Mesenchymal stem cell (in vitro differentiated cells and primary cell): ENCODE measurements at regions not wholly inside any gene's neighbourhood (a gene's known extent, or its start where the extent isn't known, plus 50 kb on each side); places are given as distances from the start of the nearest gene placed in this dataset.

Source experiments
- DNase-seq: peaks from one replicate; pipeline ENCODE4 v3.0.0-alpha.2; 2013
- H2AFZ ChIP-seq: one replicate; pipeline ENCODE4 v1.6.1; 2013; ENCODE audit warnings: low read depth, mild to moderate bottlenecking, control low read depth, inconsistent platforms, low read length, moderate library complexity
- H2AK5ac ChIP-seq: 2 replicates; pipeline ENCODE4 v1.6.1; 2013; ENCODE audit warnings: low read length, moderate library complexity, mild to moderate bottlenecking, inconsistent platforms; ENCODE audit not compliant: severe bottlenecking
- H2BK120ac ChIP-seq: one replicate; pipeline ENCODE4 v1.6.1; 2013; ENCODE audit warnings: low read depth, mild to moderate bottlenecking, inconsistent platforms, low read length, moderate library complexity
- H2BK12ac ChIP-seq, 2 experiments: one replicate each; pipeline ENCODE4 v1.6.1; 2013; ENCODE audit warnings: inconsistent platforms in 2 of 2, low read length in 2 of 2, mild to moderate bottlenecking in 2 of 2, moderate library complexity in 2 of 2, control low read depth in 1 of 2
- H2BK15ac ChIP-seq: one replicate; pipeline ENCODE4 v1.6.1; 2013; ENCODE audit warnings: mild to moderate bottlenecking, low read depth, inconsistent platforms; ENCODE audit not compliant: poor library complexity, severe bottlenecking
- H2BK5ac ChIP-seq: 2 replicates; pipeline ENCODE4 v1.6.1; 2013; ENCODE audit warnings: low read depth, mild to moderate bottlenecking, low read length, control low read depth, inconsistent platforms; ENCODE audit not compliant: poor library complexity, severe bottlenecking
- H3K14ac ChIP-seq, 2 experiments: one replicate each; pipeline ENCODE4 v1.6.1; 2013; ENCODE audit warnings: inconsistent platforms in 2 of 2, low read length in 2 of 2, control low read depth in 1 of 2, mild to moderate bottlenecking in 1 of 2, moderate library complexity in 1 of 2
- H3K18ac ChIP-seq, 2 experiments: one replicate each; pipeline ENCODE4 v1.6.1; 2013; ENCODE audit warnings: inconsistent platforms in 2 of 2, low read length in 2 of 2, control low read depth in 1 of 2, low read depth in 1 of 2, mild to moderate bottlenecking in 1 of 2
- H3K23ac ChIP-seq, 2 experiments: one replicate each; pipeline ENCODE4 v1.6.1; 2013; ENCODE audit warnings: inconsistent platforms in 2 of 2, low read length in 2 of 2, mild to moderate bottlenecking in 2 of 2, moderate library complexity in 2 of 2, control low read depth in 1 of 2
- H3K27ac ChIP-seq: 2 replicates; pipeline ENCODE4 v1.5.1; 2013; ENCODE audit warnings: mild to moderate bottlenecking, moderate library complexity, low read length, control low read depth, inconsistent platforms; ENCODE audit not compliant: poor library complexity, severe bottlenecking
- H3K27me3 ChIP-seq, 2 experiments: 2 replicates each; pipeline versions ENCODE4 v1.6.1 to v1.7.0; 2013; ENCODE audit warnings: low read length in 2 of 2, mild to moderate bottlenecking in 2 of 2, moderate library complexity in 2 of 2, control low read depth in 1 of 2, inconsistent platforms in 1 of 2; ENCODE audit not compliant: control insufficient read depth in 1 of 2, insufficient read depth in 1 of 2
- H3K36me3 ChIP-seq, 2 experiments: 2 replicates each; pipeline versions ENCODE4 v1.6.1 to v1.7.0; 2013; ENCODE audit warnings: low read length in 2 of 2, control low read depth in 1 of 2, inconsistent platforms in 1 of 2, low read depth in 1 of 2, mild to moderate bottlenecking in 1 of 2; ENCODE audit not compliant: insufficient read depth in 2 of 2, control insufficient read depth in 1 of 2
- H3K4ac ChIP-seq, 2 experiments: one replicate each; pipeline ENCODE4 v1.6.1; 2013; ENCODE audit warnings: inconsistent platforms in 2 of 2, low read length in 2 of 2, mild to moderate bottlenecking in 2 of 2, moderate library complexity in 2 of 2, control low read depth in 1 of 2, low read depth in 1 of 2
- H3K4me1 ChIP-seq: 2 replicates; pipeline ENCODE4 v1.6.1; 2013; ENCODE audit warnings: low read depth, low read length, control low read depth; ENCODE audit not compliant: control insufficient read depth, insufficient read depth
- H3K4me2 ChIP-seq: 2 replicates; pipeline ENCODE4 v1.6.1; 2013; ENCODE audit warnings: low read length, mild to moderate bottlenecking, inconsistent platforms; ENCODE audit not compliant: poor library complexity, severe bottlenecking
- H3K4me3 ChIP-seq, 2 experiments: 2 replicates each; pipeline versions ENCODE4 v1.5.1 to v1.7.0; 2013; ENCODE audit warnings: low read length in 2 of 2, mild to moderate bottlenecking in 2 of 2, control low read depth in 1 of 2, low read depth in 1 of 2; ENCODE audit not compliant: insufficient read depth in 1 of 2
- H3K79me1 ChIP-seq: replicated peaks from 2 replicates; pipeline ENCODE4 v1.6.1; 2013; ENCODE audit warnings: mild to moderate bottlenecking, control low read depth, low read length, inconsistent platforms; ENCODE audit not compliant: poor library complexity, severe bottlenecking
- H3K9ac ChIP-seq: 2 replicates; pipeline ENCODE4 v1.7.0; 2013; ENCODE audit warnings: mild to moderate bottlenecking, low read length, moderate library complexity
- H3K9me3 ChIP-seq: 2 replicates; pipeline ENCODE4 v1.7.0; 2013; ENCODE audit warnings: mild to moderate bottlenecking, low read length; ENCODE audit not compliant: control insufficient read depth
- H4K8ac ChIP-seq: one replicate; pipeline ENCODE4 v1.6.1; 2013; ENCODE audit warnings: inconsistent platforms, mild to moderate bottlenecking, low read length, moderate library complexity
- H4K91ac ChIP-seq: one replicate; pipeline ENCODE4 v1.6.1; 2013; ENCODE audit warnings: mild to moderate bottlenecking, low read length, inconsistent platforms
- WGBS: methylation state at CpG from one replicate; pipeline ENCODE4 v1.1.7; 2013; ENCODE audit warnings: mixed read lengths; 5-methylcytosine and 5-hydroxymethylcytosine counted together

GRCh38 chr6:137666202-137666774 is 172.1 kb upstream of the OLIG3 start:
- H3K4me1 ChIP-seq = no peaks in the 10 kb centered on the region
- no peak overlapping the region for H2BK120ac ChIP-seq
- H4K91ac ChIP-seq = no peak overlapping the region
- H3K18ac ChIP-seq = no peak overlapping the region
- no peak overlapping the region for H2AK5ac ChIP-seq
- WGBS = 83% methylated on average over 1 of the region's 4 CpGs
- no peak overlapping the region for H2BK12ac ChIP-seq
- H3K23ac ChIP-seq = no peak overlapping the region
- no peak overlapping the region for H2AFZ ChIP-seq
- no peak overlapping the region for H3K14ac ChIP-seq
- H3K4me3 ChIP-seq = no peak overlapping the region
- no peaks in the 10 kb centered on the region for H3K9me3 ChIP-seq
- no peaks in the 10 kb centered on the region for H3K27me3 ChIP-seq
- H4K8ac ChIP-seq = no peak overlapping the region
- H3K36me3 ChIP-seq = no peaks in the 10 kb centered on the region
- H3K4ac ChIP-seq = no peak overlapping the region
- H2BK5ac ChIP-seq = no peak overlapping the region
- DNase-seq = peak; percentile 9
- no peak overlapping the region for H2BK15ac ChIP-seq
- no peaks in the 10 kb centered on the region for H3K79me1 ChIP-seq
- H3K9ac ChIP-seq = no peak overlapping the region
- no peak overlapping the region for H3K27ac ChIP-seq
- no peak overlapping the region for H3K4me2 ChIP-seq

DNA sequence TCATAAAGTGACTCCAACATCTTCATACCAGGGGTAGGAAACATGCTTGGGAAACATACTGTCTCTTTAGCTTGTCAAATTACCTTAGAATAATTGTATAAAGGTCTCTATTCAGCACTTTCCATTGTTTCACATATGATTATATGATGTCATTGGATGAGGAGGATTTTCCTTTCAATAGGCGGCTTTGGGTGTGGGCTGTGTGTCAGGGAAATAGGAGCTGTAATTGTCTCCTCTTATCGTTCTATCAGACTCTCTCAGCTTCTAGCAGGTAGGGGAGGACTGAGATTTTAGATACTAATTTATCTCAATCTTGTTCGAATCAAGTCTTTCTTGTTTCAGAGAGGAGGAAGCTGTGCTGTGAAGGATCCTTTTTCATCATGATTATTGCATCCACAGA is 179.4 kb upstream of the OLIG3 start:
- no peaks in the 10 kb centered on the region for H3K9me3 ChIP-seq

DNA sequence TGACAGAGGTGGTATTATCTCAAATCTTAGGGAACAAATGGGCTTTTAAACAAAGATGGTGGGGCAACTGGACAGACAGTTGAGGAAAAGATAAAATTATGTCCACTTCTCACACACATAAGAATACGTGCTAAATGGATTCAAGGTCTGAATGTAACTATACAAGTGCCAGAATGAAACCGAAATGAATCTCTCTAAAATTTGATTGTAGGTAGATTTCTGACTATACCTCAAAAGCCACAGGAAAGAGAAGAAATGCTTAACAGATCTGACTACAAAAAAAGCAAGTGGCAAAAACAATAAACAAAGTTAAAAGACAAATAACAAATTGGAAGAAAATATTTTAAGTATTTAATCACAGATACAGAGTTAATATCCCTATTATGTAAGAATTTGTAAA is 182.7 kb upstream of the OLIG3 start:
- H4K8ac ChIP-seq = no peak overlapping the region
- no peak overlapping the region for H3K4me2 ChIP-seq
- H2AFZ ChIP-seq = no peak overlapping the region
- H2BK15ac ChIP-seq = no peak overlapping the region
- H3K4me3 ChIP-seq = no peak overlapping the region
- no peaks in the 10 kb centered on the region for H3K9me3 ChIP-seq
- no peak overlapping the region for H3K4ac ChIP-seq
- no peak overlapping the region for H3K9ac ChIP-seq
- no peaks in the 10 kb centered on the region for H3K36me3 ChIP-seq
- WGBS = 100% methylated on average over 1 of the region's 2 CpGs
- DNase-seq = no peak
- H4K91ac ChIP-seq = no peak overlapping the region
- no peak overlapping the region for H2BK12ac ChIP-seq
- no peak overlapping the region for H3K18ac ChIP-seq
- no peak overlapping the region for H3K14ac ChIP-seq
- no peaks in the 10 kb centered on the region for H3K27me3 ChIP-seq
- no peaks in the 10 kb centered on the region for H3K4me1 ChIP-seq
- H2BK5ac ChIP-seq = no peak overlapping the region
- H3K27ac ChIP-seq = no peak overlapping the region
- H3K79me1 ChIP-seq = no peaks in the 10 kb centered on the region
- H2AK5ac ChIP-seq = no peak overlapping the region
- H3K23ac ChIP-seq = no peak overlapping the region
- no peak overlapping the region for H2BK120ac ChIP-seq

More for the DNA sequence above, 179.4 kb upstream of the OLIG3 start:
- H4K8ac ChIP-seq = no peak overlapping the region
- H2BK12ac ChIP-seq = no peak overlapping the region
- H2BK5ac ChIP-seq = no peak overlapping the region
- H3K27me3 ChIP-seq = no peaks in the 10 kb centered on the region
- no peak overlapping the region for H3K23ac ChIP-seq
- no peak overlapping the region for H3K14ac ChIP-seq
- H2BK120ac ChIP-seq = no peak overlapping the region
- H2AK5ac ChIP-seq = no peak overlapping the region
- H3K36me3 ChIP-seq = no peaks in the 10 kb centered on the region
- no peak for DNase-seq
- H2AFZ ChIP-seq = no peak overlapping the region
- no peak overlapping the region for H3K4ac ChIP-seq
- WGBS = 59% methylated on average over 3 of the region's 3 CpGs
- H3K9ac ChIP-seq = no peak overlapping the region
- no peaks in the 10 kb centered on the region for H3K4me1 ChIP-seq
- no peaks in the 10 kb centered on the region for H3K79me1 ChIP-seq
- no peak overlapping the region for H3K4me2 ChIP-seq
- H2BK15ac ChIP-seq = no peak overlapping the region
- H3K4me3 ChIP-seq = no peak overlapping the region
- H3K27ac ChIP-seq = no peak overlapping the region
- H3K18ac ChIP-seq = no peak overlapping the region
- H4K91ac ChIP-seq = no peak overlapping the region

DNA sequence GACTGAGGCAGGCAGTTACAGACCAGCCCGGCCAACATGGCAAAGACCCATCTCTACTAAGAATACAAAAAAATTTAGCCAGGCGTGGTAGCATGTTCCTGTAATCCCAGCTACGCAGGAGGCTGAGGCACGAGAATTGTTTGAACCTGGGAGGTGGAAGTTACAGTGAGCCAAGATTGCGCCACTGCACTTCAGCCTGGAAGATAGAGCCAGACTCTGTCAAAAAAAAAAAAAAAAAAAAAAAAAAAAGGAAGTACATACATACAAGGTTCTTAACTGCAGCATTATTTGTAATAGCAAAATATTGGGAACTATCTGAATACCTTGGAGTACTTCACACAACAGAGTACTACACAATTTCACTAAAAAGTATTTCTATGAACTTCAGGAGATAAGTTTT is 183.5 kb upstream of the OLIG3 start:
- Histone ChIP-seq H3K9ac (no peak overlapping the region), H3K18ac (no peak overlapping the region), H3K4ac (no peak overlapping the region), H3K27ac (no peak overlapping the region), H3K4me1 (no peaks in the 10 kb centered on the region), H2BK12ac (no peak overlapping the region), H3K4me2 (no peak overlapping the region), H3K4me3 (no peak overlapping the region), H2AFZ (no peak overlapping the region), H3K9me3 (no peaks in the 10 kb centered on the region), H2BK15ac (no peak overlapping the region), H2AK5ac (no peak overlapping the region), H3K14ac (no peak overlapping the region), H2BK5ac (no peak overlapping the region), H4K8ac (no peak overlapping the region), H3K79me1 (no peaks in the 10 kb centered on the region), H3K23ac (no peak overlapping the region), H2BK120ac (no peak overlapping the region), H3K27me3 (no peaks in the 10 kb centered on the region), H3K36me3 (no peaks in the 10 kb centered on the region), H4K91ac (no peak overlapping the region)
- DNase-seq = no peak
- 89% methylated on average over 3 of the region's 5 CpGs for WGBS
